ENCODE measurements at regions not wholly inside any gene's neighbourhood (a gene's known extent, or its start where the extent isn't known, plus 50 kb on each side); places are given as distances from the start of the nearest gene placed in this dataset.

DNA sequence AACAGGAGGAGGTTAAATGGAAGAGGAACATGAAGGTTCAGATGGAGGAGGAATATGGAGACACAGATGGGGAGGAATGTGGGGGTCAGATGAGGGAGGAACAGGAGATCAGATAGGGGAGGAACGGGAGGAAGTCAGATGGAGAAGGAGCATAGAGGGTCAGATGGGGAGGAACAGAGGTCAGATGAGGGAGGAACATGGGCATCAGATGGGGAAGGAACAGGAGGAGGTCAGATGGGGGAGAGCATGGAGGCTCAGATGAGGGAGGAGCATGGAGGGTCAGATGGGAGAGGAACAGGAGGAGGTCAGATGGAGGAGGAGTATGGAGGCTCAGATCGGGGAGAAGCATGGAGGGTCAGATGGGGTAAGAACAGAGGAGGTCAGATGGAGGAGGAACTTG, 290.6 kb downstream of the BMP7 start:
- no peak for DNase-seq

GRCh38 chr20:56976336-56976735, 290.1 kb downstream of the BMP7 start:
- DNase-seq, result no peak

DNA sequence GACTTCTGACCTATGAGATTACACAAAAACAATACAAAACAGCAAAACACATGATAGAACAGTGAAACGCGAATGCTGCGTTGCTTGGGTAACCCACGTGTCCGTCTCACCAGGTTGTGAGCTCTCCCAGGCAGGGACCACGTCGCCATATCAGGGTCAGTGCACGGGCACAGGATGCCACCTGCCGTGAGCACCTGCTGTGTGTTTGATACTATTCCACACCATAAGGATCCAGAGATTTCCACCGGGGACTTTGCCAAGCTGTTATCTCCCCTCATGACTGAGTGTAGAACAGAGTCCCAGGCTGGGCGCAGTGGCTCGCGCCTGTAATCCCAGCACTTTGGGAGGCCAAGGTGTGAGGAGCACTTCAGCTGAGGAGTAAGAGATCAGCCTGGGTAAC, 288.0 kb downstream of the BMP7 start:
- DNase-seq, result no peak

DNA sequence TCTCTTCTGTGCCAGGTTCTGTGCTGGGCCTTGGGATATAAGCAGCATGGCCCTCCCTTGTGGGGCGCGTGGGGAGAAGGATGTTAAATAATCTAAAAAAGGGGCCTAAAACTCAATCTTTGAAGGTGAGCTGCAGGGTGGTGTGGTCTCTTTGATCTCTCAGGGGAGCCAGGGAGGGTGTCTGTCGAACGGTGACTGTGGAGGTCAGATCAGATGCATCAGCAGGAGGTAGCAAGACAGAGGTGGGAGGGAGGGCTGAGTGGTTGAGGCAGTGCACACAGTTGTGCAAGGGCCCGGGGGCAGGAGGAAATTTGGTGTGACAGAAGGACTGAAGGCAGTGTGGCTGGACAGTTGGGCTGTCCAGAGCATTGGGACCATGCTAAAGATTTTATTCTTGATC, 287.3 kb downstream of the BMP7 start:
- DNase-seq, result no peak

DNA sequence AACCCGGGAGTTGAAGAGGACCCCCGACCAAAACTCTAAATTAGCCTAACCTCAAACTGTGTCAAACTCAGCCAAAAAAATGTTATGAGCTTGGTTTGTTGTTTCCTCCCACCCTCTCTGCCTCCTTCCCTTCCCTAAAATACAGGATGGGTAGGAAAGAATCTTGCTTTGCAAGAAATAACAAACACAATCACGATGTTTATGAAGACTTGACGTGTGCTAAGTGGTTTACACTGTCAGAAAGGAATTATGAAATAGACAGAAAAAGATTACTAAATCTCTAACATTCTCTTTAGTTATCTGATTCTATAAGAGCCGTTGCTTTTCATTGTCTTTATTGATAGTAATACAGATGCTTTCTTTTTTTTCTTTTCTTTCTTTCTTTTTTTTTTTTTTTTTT, 285.1 kb downstream of the BMP7 start:
- DNase-seq, result no peak

GRCh38 chr20:56983813-56984212, 282.6 kb downstream of the BMP7 start:
- no peak for DNase-seq

DNA sequence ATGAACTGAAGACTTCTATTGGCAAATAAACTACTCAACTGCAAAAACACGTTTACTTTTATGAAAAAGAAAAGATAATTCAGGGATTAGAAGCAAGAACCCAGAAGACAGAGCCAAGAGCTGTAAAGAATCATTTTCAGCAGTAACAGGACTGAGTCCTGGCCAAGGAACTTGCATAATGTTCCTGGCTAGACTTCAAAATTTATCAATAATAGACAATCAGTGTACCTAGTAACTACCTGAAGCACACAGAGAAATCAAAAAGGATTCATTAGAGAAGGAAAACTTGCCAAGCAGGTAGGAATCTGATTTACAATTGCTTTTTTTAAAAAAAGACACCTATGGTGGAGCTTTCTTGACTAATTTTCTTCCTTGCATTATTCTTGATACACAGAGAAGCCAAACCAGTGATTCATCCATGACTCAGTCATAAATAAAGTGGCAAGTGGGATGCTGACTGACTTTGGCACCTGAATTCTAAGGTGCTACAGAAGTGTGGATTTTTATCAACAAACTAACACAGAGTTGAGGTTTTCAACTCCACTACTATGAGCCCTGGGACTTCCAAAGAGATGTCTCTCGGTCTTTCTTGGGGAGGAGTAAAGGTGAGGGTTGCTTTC, 281.3 kb downstream of the BMP7 start:
- no peak for DNase-seq

DNA sequence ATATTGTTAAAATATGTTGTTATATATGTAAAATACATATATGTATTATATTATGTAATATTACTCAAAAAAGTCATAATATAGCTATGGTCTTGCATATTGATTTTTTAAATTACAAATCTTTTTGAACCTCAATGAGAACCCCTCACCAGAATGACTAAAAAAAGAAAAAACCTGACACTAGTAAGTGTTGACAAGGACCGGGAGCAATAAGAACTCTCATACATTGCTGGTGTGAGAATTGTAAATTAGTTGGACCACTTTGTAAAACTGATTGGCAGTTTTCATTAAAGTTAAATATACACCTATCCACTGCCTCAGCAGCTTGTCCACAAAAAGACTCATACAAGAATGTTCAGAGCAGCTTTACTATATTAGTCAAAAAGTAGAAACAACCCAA, 280.0 kb downstream of the BMP7 start:
- DNase-seq, result no peak

- no peak for DNase-seq
Measured at GRCh38 chr20:56986931-56987720, 279.3 kb downstream of the BMP7 start.

DNA sequence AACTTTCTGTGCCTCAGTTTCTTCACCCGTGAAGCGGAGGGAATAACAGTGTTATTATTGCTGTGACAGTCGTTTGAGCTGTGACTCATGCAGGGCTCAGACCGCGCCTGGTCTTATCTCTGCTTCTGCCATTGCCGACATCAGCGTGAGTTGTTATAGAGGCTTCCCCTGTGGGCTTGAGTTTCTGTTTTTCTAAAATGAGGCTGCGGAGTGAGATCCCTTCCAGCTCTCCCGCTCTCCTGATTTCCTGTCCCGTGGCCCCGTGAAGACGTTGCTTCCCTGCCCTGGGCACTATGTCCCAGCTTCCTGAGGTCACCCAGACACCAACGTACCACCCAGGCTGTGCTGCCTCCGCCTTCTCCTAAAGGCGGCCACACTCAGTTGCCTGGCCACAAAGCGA, 278.5 kb downstream of the BMP7 start:
- DNase-seq, result no peak

DNA sequence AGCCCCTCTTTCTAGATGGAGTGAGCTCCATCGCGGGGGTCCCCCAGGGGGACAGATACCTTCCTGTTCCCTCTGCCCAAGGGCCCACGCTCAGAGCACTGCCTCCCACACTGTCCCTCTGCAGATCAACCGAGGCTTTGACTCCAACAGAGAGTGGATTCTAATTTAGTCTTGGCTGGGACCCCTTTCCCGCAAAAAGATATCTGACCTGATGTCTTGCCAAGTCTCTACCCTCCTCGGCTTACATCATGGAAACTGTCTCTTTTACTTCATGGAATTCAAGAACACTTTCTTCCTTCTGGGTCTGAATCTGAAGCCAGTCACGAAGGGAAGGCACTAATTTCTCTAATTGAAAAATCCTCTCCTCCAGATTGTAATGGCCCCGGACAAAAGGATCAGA, 278.0 kb downstream of the BMP7 start:
- no peak for DNase-seq

DNA sequence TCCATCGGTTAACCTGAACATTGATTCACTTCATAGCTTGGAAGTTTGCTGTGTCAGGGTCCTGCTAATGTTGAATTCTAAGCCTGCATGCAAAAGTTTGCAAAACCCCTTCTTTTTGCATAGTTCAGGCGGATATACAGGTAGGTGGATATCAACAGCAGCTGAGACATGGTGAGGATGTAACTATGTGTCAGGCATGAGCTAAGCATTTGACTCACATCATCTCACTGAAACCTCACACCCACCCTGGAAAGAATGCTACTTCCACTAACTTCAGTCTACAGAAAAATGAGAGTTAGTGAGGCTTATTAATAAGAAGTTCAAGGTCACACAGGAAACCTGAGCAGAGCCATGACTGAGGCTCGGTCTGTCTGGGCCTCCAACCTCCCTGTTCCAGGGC, 276.9 kb downstream of the BMP7 start:
- DNase-seq, result no peak

DNA sequence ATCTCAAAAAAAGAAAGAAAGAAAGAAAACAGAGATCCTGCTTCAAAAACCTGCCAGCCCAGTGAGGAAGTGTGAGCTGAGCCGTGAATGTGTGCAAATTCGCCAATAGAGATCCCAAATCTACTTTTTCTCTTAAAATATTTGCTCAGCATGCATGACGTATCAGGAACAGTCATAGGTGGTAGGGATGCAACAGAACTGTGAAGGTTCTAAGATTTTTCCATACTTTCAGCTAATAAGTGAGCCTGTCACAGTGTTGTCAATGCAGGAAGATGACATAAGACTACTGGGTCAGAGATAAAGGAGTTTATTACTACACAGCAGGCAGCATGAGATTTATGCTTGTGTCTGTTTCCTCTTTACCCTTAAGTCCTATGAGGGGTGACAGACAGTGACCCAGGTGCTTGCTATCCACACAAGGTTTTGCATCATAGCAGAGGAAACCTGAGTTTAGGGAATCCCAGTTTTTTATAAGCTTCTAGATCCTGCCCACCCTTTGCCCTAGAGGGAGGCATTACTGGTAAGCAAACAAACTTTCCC, 273.4 kb downstream of the BMP7 start:
- no peak for DNase-seq

- DNase-seq, result no peak
Measured at GRCh38 chr20:56994006-56994405, 272.4 kb downstream of the BMP7 start.

DNA sequence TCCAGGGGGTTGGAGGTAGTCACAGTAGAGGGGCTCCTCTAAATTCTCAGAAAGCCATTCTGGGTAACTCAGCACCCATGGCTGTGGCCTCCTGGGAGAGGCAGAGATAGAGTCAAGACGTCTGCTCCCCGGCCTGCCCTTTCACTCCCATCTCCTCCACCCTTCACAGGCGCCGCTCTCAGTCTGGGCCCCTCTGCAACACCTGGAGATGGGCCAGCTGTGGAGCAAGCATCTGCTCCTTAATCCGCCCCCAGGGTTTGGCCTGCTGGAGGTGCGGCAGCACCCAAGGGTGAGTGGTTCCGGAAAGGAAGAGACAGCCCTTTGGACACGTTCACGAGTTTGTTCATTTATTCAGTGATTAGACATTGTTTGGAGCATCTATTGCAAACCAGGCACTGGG, 271.3 kb downstream of the BMP7 start:
- DNase-seq, result no peak

DNA sequence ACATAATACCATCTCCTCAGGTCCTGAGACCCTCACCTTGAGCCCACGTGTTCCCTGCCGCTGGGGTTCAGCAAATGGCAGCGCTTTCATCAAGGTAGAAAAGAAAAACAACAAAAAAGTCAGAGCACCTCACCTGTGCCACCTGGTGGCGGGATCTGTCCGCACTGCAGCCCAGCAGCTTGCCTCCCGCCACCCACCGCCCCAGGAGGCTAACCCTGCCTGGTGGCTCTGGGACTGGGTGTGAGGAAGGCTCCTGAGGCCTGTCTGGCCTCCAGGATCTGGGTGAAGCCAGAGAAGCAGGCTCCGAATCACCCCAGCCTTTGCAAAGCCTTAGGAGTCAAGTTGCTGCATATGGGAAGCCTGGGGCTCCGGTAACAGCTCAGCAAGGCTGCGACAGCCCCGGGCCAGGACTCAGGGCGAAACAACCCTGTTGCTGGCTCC, 270.8 kb downstream of the BMP7 start:
- no peak for DNase-seq

- no peak for DNase-seq
Measured at GRCh38 chr20:56996533-56996932, 269.9 kb downstream of the BMP7 start.

GRCh38 chr20:56998438-56998837, 268.0 kb downstream of the BMP7 start:
- DNase-seq, result no peak

DNA sequence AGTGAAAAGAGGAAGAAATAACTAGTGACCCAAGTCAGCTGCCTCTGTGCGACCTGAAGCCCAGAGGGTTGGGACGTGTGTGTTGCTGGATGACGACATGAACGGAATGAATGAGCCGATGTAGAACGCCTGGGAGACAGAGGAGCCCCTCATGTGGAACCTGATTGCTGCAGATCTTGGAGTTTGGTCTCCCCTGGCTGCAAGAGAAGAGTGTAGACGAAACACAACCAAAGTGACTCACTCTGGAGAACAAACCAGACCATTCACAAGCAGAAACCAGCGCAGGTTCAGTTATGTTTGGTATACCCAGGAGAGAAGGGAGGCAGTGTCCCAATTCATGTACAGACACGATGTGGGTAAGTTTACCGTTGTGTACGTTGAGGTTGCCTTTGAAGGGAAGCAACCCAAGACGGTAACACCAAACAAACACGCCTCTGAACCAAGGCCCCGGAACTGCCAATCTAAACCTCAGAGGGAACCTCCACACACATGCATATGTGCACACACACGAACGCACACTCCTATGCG, 265.9 kb downstream of the BMP7 start:
- no peak for DNase-seq

- no peak for DNase-seq
Measured at GRCh38 chr20:57001126-57001767, 265.2 kb downstream of the BMP7 start.

GRCh38 chr20:57002066-57002570, 264.3 kb downstream of the BMP7 start:
- DNase-seq, result no peak

GRCh38 chr20:57003012-57003411, 263.4 kb downstream of the BMP7 start:
- no peak for DNase-seq

- DNase-seq, result no peak
Measured at GRCh38 chr20:57004416-57004815, 262.0 kb downstream of the BMP7 start.
